Ovary (tissue), 3 donors: ENCODE measurements at regions not wholly inside any gene's neighbourhood (a gene's known extent, or its start where the extent isn't known, plus 50 kb on each side); places are given as distances from the start of the nearest gene placed in this dataset.

ENCODE experiments used
- EP300 ChIP-seq: sonication (generic); formaldehyde crosslinking; IDR thresholded peaks from one replicate; pipeline ENCODE4 v1.6.1; 2017; ENCODE audit warnings: antibody characterized with exemption
- TF ChIP-seq, protein P1 (sequence below), 3 donors: fragments of 450-650 bp in 2 of 3; fragments of 200-600 bp in 1 of 3; IDR thresholded peaks; one replicate each; pipeline versions ENCODE4 v1.5.1 to v1.8.0; 2016 to 2022; ENCODE audit warnings: antibody characterized with exemption in 3 of 3, mild to moderate bottlenecking in 1 of 3
- donor health status: DM: no; HTN: no; CAD: no.

DNA sequence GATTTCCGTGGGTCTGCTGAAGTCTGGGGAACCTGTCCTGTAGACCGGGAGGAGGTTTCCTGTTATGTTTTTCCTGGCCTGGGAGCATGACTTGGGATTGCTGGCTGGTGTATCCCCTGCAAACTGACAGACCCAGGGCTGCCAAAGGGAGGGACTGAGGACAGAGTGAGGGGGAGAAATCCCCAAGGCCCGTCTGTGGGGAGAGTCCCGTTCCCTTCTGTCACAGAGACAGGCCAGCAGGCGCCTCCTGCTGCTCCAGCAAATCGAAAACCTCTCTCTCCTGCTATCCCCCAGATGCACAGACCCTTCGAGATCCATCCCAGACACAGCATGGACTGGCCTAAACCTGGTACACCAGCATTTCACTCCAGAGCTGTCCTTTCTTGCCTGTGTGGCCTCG is 56.2 kb upstream of the ALDH1B1 start:
- TF ChIP-seq, protein P1, sequence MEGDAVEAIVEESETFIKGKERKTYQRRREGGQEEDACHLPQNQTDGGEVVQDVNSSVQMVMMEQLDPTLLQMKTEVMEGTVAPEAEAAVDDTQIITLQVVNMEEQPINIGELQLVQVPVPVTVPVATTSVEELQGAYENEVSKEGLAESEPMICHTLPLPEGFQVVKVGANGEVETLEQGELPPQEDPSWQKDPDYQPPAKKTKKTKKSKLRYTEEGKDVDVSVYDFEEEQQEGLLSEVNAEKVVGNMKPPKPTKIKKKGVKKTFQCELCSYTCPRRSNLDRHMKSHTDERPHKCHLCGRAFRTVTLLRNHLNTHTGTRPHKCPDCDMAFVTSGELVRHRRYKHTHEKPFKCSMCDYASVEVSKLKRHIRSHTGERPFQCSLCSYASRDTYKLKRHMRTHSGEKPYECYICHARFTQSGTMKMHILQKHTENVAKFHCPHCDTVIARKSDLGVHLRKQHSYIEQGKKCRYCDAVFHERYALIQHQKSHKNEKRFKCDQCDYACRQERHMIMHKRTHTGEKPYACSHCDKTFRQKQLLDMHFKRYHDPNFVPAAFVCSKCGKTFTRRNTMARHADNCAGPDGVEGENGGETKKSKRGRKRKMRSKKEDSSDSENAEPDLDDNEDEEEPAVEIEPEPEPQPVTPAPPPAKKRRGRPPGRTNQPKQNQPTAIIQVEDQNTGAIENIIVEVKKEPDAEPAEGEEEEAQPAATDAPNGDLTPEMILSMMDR (IDR thresholded peaks at IDR 0.05): no peak
- no peak for TF ChIP-seq EP300
